ENCODE measurements at regions not wholly inside any gene's neighbourhood (a gene's known extent, or its start where the extent isn't known, plus 50 kb on each side); places are given as distances from the start of the nearest gene placed in this dataset.

DNA sequence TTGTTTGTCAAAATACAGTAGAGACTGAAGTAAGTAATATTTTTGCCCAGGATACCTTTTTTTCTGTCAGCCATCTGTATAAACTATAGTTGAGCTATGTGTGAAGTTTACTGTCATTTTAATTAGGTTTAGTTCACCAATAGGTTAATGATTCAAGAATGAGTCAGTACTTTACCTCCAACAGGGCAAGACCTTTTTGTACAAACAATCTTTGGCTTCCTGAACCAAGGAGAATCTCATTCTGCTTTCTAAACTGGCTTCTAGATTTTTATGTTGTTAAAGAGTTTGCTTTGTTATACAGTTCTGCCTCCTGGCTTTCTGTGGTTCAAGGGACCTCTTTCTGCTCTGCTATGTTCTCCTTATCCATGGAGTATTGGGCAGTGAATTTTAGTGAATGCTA lies 412.0 kb upstream of the NR3C2 start (continued):
- no peak for TF ChIP-seq FOSL2 (IDR thresholded peaks at IDR 0.05; ENCODE audit: borderline replicate concordance, low read depth)

DNA sequence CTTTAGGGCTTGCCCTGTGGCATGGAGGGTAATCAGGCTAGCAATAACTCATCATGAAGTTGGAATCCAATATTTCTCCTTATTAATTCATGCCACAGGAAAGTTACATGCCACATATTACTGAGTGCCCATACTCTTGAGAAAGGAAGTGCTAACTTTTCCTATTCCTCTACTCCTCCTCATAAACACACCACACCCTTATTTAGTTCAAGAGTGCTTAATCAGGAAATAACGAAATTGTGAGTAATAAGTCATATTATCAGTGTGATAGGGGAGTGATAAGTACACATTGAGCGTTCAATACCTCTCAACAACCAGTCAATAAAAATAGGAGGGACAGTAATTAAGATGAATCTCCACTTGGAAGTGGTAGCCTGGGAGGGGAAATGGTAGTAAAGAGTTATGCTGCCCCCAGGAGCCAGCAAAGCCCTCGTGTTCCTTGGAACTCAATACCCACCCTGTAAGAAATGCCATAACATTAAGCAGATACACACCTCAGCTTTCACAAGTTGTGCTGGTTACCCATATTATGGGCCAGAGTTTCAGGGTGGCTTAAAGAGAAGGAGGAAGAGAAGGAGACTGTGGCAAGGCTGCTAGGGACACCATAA lies 410.0 kb upstream of the NR3C2 start:
- H3K27ac ChIP-seq (ENCODE audit: low read depth in 2 of 2, low read length in 1 of 2), result no peak overlapping the region

More for the DNA sequence above, 410.0 kb upstream of the NR3C2 start:
- Histone ChIP-seq H3K9me3 (no peaks in the 10 kb centered on the region), H3K9me2 (no peaks in the 10 kb centered on the region), H3K4me2 (no peak overlapping the region), H3F3A (replicated peaks; ENCODE audit: insufficient read depth) (no peaks in the 10 kb centered on the region), H3K36me3 (replicated peaks in 1 of 2; ENCODE audit: control insufficient read depth in 1 of 2, insufficient read depth in 2 of 2, low read length in 1 of 2) (no peaks in the 10 kb centered on the region), H3K27me3 (ENCODE audit: insufficient read depth) (peaks cover 14% of the 10 kb centered on the region; the same call in 1 of the 2 replicates), H3K9ac (no peak overlapping the region), H3K4me1 (ENCODE audit: control insufficient read depth in 1 of 2, insufficient read depth in 2 of 2, low read depth in 1 of 2, low read length in 1 of 2) (no peaks in the 10 kb centered on the region), H3K4me3 (ENCODE audit: low read depth in 2 of 2, low read length in 1 of 2) (no peak overlapping the region), H4K20me1 (ENCODE audit: insufficient read depth) (no peaks in the 10 kb centered on the region), H2AFZ (ENCODE audit: low read depth) (no peak overlapping the region), H3K79me2 (ENCODE audit: insufficient read depth) (no peaks in the 10 kb centered on the region)
- 0% methylated on average over 3 of the region's 3 CpGs for WGBS (ENCODE audit: low lambda C conversion rate)
- ChIA-PET POLR2A (no interaction called here), CTCF (no interaction called here)
- DNase-seq, result no peak
- no peak for TF ChIP-seq MEF2A (IDR thresholded peaks at IDR 0.05; ENCODE audit: borderline replicate concordance, low read depth)
- no peak for TF ChIP-seq ELF1 (IDR thresholded peaks at IDR 0.05)
- no peak for TF ChIP-seq RFX5 (IDR thresholded peaks at IDR 0.05; ENCODE audit: low read length)
- no peak for TF ChIP-seq FOXM1 (IDR thresholded peaks at IDR 0.05; ENCODE audit: low read depth)
- TF ChIP-seq, protein P1, sequence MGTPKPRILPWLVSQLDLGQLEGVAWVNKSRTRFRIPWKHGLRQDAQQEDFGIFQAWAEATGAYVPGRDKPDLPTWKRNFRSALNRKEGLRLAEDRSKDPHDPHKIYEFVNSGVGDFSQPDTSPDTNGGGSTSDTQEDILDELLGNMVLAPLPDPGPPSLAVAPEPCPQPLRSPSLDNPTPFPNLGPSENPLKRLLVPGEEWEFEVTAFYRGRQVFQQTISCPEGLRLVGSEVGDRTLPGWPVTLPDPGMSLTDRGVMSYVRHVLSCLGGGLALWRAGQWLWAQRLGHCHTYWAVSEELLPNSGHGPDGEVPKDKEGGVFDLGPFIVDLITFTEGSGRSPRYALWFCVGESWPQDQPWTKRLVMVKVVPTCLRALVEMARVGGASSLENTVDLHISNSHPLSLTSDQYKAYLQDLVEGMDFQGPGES (IDR thresholded peaks at IDR 0.05; ENCODE audit: low read depth, low read length), result no peak
- TF ChIP-seq, protein P2, sequence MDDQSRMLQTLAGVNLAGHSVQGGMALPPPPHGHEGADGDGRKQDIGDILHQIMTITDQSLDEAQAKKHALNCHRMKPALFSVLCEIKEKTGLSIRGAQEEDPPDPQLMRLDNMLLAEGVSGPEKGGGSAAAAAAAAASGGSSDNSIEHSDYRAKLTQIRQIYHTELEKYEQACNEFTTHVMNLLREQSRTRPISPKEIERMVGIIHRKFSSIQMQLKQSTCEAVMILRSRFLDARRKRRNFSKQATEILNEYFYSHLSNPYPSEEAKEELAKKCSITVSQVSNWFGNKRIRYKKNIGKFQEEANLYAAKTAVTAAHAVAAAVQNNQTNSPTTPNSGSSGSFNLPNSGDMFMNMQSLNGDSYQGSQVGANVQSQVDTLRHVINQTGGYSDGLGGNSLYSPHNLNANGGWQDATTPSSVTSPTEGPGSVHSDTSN (IDR thresholded peaks at IDR 0.05), result no peak
- TF ChIP-seq, protein P3, sequence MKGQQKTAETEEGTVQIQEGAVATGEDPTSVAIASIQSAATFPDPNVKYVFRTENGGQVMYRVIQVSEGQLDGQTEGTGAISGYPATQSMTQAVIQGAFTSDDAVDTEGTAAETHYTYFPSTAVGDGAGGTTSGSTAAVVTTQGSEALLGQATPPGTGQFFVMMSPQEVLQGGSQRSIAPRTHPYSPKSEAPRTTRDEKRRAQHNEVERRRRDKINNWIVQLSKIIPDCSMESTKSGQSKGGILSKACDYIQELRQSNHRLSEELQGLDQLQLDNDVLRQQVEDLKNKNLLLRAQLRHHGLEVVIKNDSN (IDR thresholded peaks at IDR 0.05; ENCODE audit: borderline replicate concordance, low read depth), result no peak
- TF ChIP-seq SIN3A (IDR thresholded peaks at IDR 0.05; ENCODE audit: borderline replicate concordance, low read depth, low read length), result no peak
- TF ChIP-seq, protein P4, sequence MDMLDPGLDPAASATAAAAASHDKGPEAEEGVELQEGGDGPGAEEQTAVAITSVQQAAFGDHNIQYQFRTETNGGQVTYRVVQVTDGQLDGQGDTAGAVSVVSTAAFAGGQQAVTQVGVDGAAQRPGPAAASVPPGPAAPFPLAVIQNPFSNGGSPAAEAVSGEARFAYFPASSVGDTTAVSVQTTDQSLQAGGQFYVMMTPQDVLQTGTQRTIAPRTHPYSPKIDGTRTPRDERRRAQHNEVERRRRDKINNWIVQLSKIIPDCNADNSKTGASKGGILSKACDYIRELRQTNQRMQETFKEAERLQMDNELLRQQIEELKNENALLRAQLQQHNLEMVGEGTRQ (IDR thresholded peaks at IDR 0.05; ENCODE audit: borderline replicate concordance, low read depth, low read length), result no peak
- no peak for TF ChIP-seq NFIC (IDR thresholded peaks at IDR 0.05; ENCODE audit: borderline replicate concordance)
- TF ChIP-seq EZH2phosphoT487 (IDR thresholded peaks at IDR 0.05; ENCODE audit: borderline replicate concordance, low read depth), result no peak
- TF ChIP-seq RCOR1 (IDR thresholded peaks at IDR 0.05; ENCODE audit: low read length), result no peak
- TF ChIP-seq, protein P5, sequence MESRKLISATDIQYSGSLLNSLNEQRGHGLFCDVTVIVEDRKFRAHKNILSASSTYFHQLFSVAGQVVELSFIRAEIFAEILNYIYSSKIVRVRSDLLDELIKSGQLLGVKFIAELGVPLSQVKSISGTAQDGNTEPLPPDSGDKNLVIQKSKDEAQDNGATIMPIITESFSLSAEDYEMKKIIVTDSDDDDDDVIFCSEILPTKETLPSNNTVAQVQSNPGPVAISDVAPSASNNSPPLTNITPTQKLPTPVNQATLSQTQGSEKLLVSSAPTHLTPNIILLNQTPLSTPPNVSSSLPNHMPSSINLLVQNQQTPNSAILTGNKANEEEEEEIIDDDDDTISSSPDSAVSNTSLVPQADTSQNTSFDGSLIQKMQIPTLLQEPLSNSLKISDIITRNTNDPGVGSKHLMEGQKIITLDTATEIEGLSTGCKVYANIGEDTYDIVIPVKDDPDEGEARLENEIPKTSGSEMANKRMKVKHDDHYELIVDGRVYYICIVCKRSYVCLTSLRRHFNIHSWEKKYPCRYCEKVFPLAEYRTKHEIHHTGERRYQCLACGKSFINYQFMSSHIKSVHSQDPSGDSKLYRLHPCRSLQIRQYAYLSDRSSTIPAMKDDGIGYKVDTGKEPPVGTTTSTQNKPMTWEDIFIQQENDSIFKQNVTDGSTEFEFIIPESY (IDR thresholded peaks at IDR 0.05; ENCODE audit: borderline replicate concordance, low read depth), result no peak
- TF ChIP-seq JUND (IDR thresholded peaks at IDR 0.05), result no peak
- TF ChIP-seq MXI1 (IDR thresholded peaks at IDR 0.05; ENCODE audit: low read depth, low read length), result no peak

Data from SK-N-SH (cell line).